A673 (cell line): ENCODE measurements at regions not wholly inside any gene's neighbourhood (a gene's known extent, or its start where the extent isn't known, plus 50 kb on each side); places are given as distances from the start of the nearest gene placed in this dataset.

Source experiments
- CTCF ChIP-seq: fragments of 300-800, 200-600 bp; sonication (generic); conservative IDR thresholded peaks from 2 replicates; pipeline ENCODE4 v1.5.1; 2017; ENCODE audit warnings: low read depth, mild to moderate bottlenecking, antibody characterized with exemption, low read length, moderate library complexity, mixed read lengths
- EZH2 ChIP-seq: fragments of 200-600 bp; sonication (generic); IDR thresholded peaks from 2 replicates; pipeline ENCODE4 v1.6.1; 2017; ENCODE audit warnings: borderline replicate concordance, low read depth, mild to moderate bottlenecking, mixed read lengths, antibody characterized with exemption, low read length; ENCODE audit not compliant: poor library complexity, severe bottlenecking

GRCh38 chr14:94695231-94695630, 74.7 kb downstream of the GSC start:
- no peak for TF ChIP-seq EZH2
- no peak for TF ChIP-seq CTCF
